Osteoblast (primary cell): ENCODE measurements at regions not wholly inside any gene's neighbourhood (a gene's known extent, or its start where the extent isn't known, plus 50 kb on each side); places are given as distances from the start of the nearest gene placed in this dataset.

ENCODE experiments used
- DNase-seq: peaks from one replicate; pipeline ENCODE4 v3.0.0; 2011; ENCODE audit warnings: low spot score, mixed read lengths; ENCODE audit not compliant: insufficient read length; ENCODE audit errors: missing footprints
- H2AFZ ChIP-seq: 2 replicates; pipeline ENCODE4 v1.6.0; 2011; ENCODE audit warnings: mild to moderate bottlenecking, low read length
- H3K27ac ChIP-seq: 2 replicates; pipeline ENCODE4 v1.5.1; 2011; ENCODE audit warnings: mild to moderate bottlenecking, low read depth, low read length, moderate library complexity
- H3K27me3 ChIP-seq: 2 replicates; pipeline ENCODE4 v1.6.0; 2012; ENCODE audit warnings: mild to moderate bottlenecking, control low read depth, inconsistent platforms, low read length, moderate library complexity; ENCODE audit not compliant: insufficient read depth
- H3K36me3 ChIP-seq: 2 replicates; pipeline ENCODE4 v1.5.1; 2011; ENCODE audit warnings: mild to moderate bottlenecking, low read length, control low read depth, moderate library complexity; ENCODE audit not compliant: insufficient read depth
- H3K4me1 ChIP-seq: 2 replicates; pipeline ENCODE4 v1.5.1; 2011; ENCODE audit warnings: mild to moderate bottlenecking, low read length, control low read depth, moderate library complexity; ENCODE audit not compliant: insufficient read depth
- H3K4me2 ChIP-seq: 2 replicates; pipeline ENCODE4 v1.6.0; 2011; ENCODE audit warnings: mild to moderate bottlenecking, low read length; ENCODE audit not compliant: insufficient read depth
- H3K4me3 ChIP-seq: fragments of 200-600 bp; sonication (generic); 3 replicates; pipeline ENCODE4 v1.5.1; 2012; ENCODE audit warnings: mild to moderate bottlenecking, low read length, inconsistent platforms; ENCODE audit not compliant: insufficient read depth
- H3K79me2 ChIP-seq: 2 replicates; pipeline ENCODE4 v1.6.0; 2012; ENCODE audit warnings: mild to moderate bottlenecking, low read length, control low read depth, inconsistent platforms; ENCODE audit not compliant: insufficient read depth
- H3K9me3 ChIP-seq: 2 replicates; pipeline ENCODE4 v1.5.1; 2011; ENCODE audit warnings: low read depth, low read length, control low read depth
- H4K20me1 ChIP-seq: 2 replicates; pipeline ENCODE4 v1.6.0; 2012; ENCODE audit warnings: mild to moderate bottlenecking, low read length, control low read depth; ENCODE audit not compliant: insufficient read depth
- TF ChIP-seq, protein P1 (sequence below): IDR thresholded peaks from 2 replicates; pipeline ENCODE4 v1.5.1; 2011; ENCODE audit warnings: mild to moderate bottlenecking, low read depth, low read length, moderate library complexity; ENCODE audit errors: extremely low read depth

DNA sequence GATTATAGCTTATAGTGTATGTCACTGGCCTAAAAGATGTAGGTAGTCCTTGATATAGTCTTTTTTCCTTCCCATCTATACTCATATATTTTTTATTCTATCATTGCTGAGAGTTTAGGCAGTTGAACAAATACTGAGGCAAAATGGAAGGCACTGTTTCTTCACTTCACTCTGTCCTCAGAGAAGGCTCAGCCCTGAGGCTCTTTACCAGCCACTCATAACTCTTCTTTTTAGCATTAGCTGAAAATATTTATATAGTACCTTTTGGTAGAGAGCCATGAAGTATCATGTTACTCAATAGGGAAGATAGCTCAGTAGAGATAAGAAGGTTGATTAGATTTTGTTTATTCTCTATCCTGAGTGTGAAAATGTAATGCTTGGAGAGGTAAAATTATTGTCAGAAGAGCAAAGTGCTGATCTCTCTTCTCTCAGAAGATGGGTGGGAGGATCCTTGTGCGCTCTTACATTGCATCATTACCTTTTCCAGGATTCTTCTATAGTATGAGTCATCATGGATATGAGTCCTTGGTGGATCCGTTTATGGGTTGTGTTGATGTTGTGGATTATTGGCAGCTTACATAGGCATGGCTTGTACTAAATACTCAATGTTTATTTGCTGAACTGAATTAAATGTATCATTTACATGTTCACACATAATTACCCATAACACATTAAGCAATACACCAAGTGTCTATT lies 88.1 kb downstream of the ANXA1 start:
- Histone ChIP-seq H3K27me3 (peaks cover 3% of the 10 kb centered on the region), H3K4me3 (no peak overlapping the region), H3K27ac (no peak overlapping the region), H3K36me3 (no peaks in the 10 kb centered on the region), H3K4me2 (no peak overlapping the region), H3K9me3 (no peaks in the 10 kb centered on the region), H3K4me1 (no peaks in the 10 kb centered on the region), H3K79me2 (no peaks in the 10 kb centered on the region), H4K20me1 (no peaks in the 10 kb centered on the region), H2AFZ (no peak overlapping the region)
- no peak for DNase-seq
- TF ChIP-seq, protein P1, sequence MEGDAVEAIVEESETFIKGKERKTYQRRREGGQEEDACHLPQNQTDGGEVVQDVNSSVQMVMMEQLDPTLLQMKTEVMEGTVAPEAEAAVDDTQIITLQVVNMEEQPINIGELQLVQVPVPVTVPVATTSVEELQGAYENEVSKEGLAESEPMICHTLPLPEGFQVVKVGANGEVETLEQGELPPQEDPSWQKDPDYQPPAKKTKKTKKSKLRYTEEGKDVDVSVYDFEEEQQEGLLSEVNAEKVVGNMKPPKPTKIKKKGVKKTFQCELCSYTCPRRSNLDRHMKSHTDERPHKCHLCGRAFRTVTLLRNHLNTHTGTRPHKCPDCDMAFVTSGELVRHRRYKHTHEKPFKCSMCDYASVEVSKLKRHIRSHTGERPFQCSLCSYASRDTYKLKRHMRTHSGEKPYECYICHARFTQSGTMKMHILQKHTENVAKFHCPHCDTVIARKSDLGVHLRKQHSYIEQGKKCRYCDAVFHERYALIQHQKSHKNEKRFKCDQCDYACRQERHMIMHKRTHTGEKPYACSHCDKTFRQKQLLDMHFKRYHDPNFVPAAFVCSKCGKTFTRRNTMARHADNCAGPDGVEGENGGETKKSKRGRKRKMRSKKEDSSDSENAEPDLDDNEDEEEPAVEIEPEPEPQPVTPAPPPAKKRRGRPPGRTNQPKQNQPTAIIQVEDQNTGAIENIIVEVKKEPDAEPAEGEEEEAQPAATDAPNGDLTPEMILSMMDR, result no peak

DNA sequence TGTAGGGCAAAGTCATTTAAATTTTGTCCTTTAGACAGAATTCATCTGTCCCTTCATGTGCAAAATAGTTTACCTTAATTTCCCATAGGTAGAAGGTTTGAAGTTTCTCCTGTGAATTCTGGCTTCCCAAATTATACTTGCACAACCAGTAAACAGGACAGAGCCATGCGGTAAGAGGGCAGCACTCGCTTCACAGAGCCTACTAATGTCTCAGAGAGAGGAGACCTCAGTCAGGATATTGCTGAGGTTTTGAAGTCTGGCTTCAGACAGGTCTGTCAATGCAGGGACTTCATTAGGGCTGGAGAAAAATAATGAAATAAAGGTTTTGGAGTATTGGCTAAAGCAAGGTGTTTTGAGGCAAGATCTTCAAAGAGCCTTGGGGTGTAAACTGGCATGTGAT lies 91.4 kb downstream of the ANXA1 start:
- DNase-seq, result no peak
- Histone ChIP-seq H3K36me3 (no peaks in the 10 kb centered on the region), H3K27ac (no peak overlapping the region), H3K9me3 (no peaks in the 10 kb centered on the region), H3K79me2 (no peaks in the 10 kb centered on the region), H4K20me1 (no peaks in the 10 kb centered on the region), H2AFZ (no peak overlapping the region), H3K4me3 (no peak overlapping the region), H3K27me3 (no peaks in the 10 kb centered on the region), H3K4me1 (no peaks in the 10 kb centered on the region), H3K4me2 (no peak overlapping the region)
- TF ChIP-seq, protein P1, result no peak

DNA sequence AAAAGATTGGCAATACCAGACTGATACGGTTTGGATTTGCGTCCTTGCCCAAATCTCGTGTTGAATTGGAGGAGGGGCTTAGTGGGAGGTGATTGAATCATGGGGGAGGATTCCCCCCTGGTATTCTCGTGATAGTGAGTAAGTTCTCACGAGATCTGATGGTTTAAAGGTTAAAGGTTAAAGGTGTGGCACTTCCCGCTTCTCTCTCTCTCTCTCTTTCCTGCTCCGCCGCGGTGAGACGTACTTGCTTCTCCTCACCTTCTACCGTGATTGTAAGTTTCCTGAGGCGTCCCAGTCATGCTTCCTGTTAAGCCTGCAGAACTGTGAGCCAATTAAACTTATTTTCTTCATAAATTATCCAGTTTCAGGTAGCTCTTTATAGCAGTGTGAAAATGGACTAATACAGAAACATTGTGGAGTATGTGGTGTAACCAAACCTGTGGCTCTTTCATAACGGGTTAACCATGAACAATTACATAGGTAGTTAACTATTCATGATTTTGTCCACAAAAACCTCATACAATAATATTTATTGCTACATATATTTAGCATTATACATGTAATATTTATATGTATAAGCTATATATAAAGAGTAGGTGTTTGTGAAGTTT lies 107.5 kb downstream of the ANXA1 start:
- Histone ChIP-seq H3K27ac (no peak overlapping the region), H2AFZ (no peak overlapping the region), H3K9me3 (no peaks in the 10 kb centered on the region), H3K79me2 (no peaks in the 10 kb centered on the region), H3K4me1 (no peaks in the 10 kb centered on the region), H3K27me3 (no peaks in the 10 kb centered on the region), H3K4me3 (no peak overlapping the region), H4K20me1 (no peaks in the 10 kb centered on the region), H3K36me3 (no peaks in the 10 kb centered on the region), H3K4me2 (no peak overlapping the region)
- TF ChIP-seq, protein P1, result no peak
- no peak for DNase-seq

DNA sequence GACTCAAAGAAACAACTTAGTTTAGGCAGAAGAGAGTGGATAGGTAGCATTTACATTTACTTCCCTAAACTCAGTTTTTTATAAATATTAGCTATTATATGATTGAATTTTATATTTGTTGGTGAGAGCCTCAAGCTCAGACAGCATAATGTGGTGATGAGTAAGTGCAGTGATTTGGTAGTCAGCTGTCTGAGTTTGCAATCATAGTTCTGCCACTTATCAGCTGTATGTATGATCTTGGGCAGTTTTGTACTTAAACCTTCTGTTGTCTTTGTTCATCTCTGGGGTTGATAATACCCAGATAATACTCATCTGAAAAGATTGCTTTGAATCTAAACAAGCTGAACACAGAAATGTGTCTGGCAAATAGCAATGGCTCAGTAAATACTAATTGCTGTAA lies 108.8 kb downstream of the ANXA1 start:
- Histone ChIP-seq H3K79me2 (no peaks in the 10 kb centered on the region), H3K4me3 (no peak overlapping the region), H3K36me3 (no peaks in the 10 kb centered on the region), H3K27ac (no peak overlapping the region), H3K4me2 (no peak overlapping the region), H3K9me3 (no peaks in the 10 kb centered on the region), H3K4me1 (no peaks in the 10 kb centered on the region), H3K27me3 (no peaks in the 10 kb centered on the region), H2AFZ (no peak overlapping the region), H4K20me1 (no peaks in the 10 kb centered on the region)
- no peak for DNase-seq
- TF ChIP-seq, protein P1, result no peak
